ENCODE measurements at regions not wholly inside any gene's neighbourhood (a gene's known extent, or its start where the extent isn't known, plus 50 kb on each side); places are given as distances from the start of the nearest gene placed in this dataset.

- Histone ChIP-seq H3K9ac (ENCODE audit: insufficient read depth, low read length) (no peak overlapping the region), H3K4me3 (replicated peaks in 1 of 4; ENCODE audit: control extremely low read depth in 1 of 4, insufficient read depth in 1 of 4, low read depth in 3 of 4, low read length in 4 of 4) (no peak overlapping the region), H3K27ac (ENCODE audit: insufficient read depth, low read length) (no peak overlapping the region), H2AFZ (ENCODE audit: low read length) (no peak overlapping the region), H4K20me1 (ENCODE audit: control insufficient read depth, extremely low read depth, insufficient read depth, low read length) (no peaks in the 10 kb centered on the region), H3K9me3 (ENCODE audit: control insufficient read depth, insufficient read depth, low read depth, low read length) (no peaks in the 10 kb centered on the region), H3K4me2 (ENCODE audit: extremely low read depth, insufficient read depth, low read length) (no peak overlapping the region), H3K79me2 (ENCODE audit: control insufficient read depth, insufficient read depth, low read length) (no peaks in the 10 kb centered on the region), H3K4me1 (ENCODE audit: control insufficient read depth, extremely low read depth, insufficient read depth, low read length) (no peaks in the 10 kb centered on the region), H3K36me3 (ENCODE audit: control insufficient read depth, insufficient read depth, low read length) (no peaks in the 10 kb centered on the region), H3K27me3 (ENCODE audit: control insufficient read depth, insufficient read depth, low read length) (no peaks in the 10 kb centered on the region)
- no peak for TF ChIP-seq CTCF (conservative IDR thresholded peaks at IDR 0.05 in 1 of 2, IDR thresholded peaks at IDR 0.05 in 1 of 2; ENCODE audit: low read depth in 1 of 2, low read length in 2 of 2)
- TF ChIP-seq EZH2 (IDR thresholded peaks at IDR 0.05; ENCODE audit: low read length, missing control alignments): no peak
- DNase-seq (ENCODE audit: low read depth in 2 of 2): no peak
Observed at GRCh38 chr2:77604953-77605929, 83.1 kb upstream of the LRRTM4 start.

- Histone ChIP-seq H4K20me1 (ENCODE audit: control insufficient read depth, extremely low read depth, insufficient read depth, low read length) (no peaks in the 10 kb centered on the region), H3K27ac (ENCODE audit: insufficient read depth, low read length) (no peak overlapping the region), H3K79me2 (ENCODE audit: control insufficient read depth, insufficient read depth, low read length) (no peaks in the 10 kb centered on the region), H3K9ac (ENCODE audit: insufficient read depth, low read length) (no peak overlapping the region), H2AFZ (ENCODE audit: low read length) (no peak overlapping the region), H3K4me2 (ENCODE audit: extremely low read depth, insufficient read depth, low read length) (no peak overlapping the region), H3K9me3 (ENCODE audit: control insufficient read depth, insufficient read depth, low read depth, low read length) (no peaks in the 10 kb centered on the region), H3K27me3 (ENCODE audit: control insufficient read depth, insufficient read depth, low read length) (no peaks in the 10 kb centered on the region), H3K36me3 (ENCODE audit: control insufficient read depth, insufficient read depth, low read length) (no peaks in the 10 kb centered on the region), H3K4me3 (replicated peaks in 1 of 4; ENCODE audit: control extremely low read depth in 1 of 4, insufficient read depth in 1 of 4, low read depth in 3 of 4, low read length in 4 of 4) (no peak overlapping the region), H3K4me1 (ENCODE audit: control insufficient read depth, extremely low read depth, insufficient read depth, low read length) (no peaks in the 10 kb centered on the region)
- DNase-seq (ENCODE audit: low read depth in 2 of 2): no peak
- TF ChIP-seq CTCF (conservative IDR thresholded peaks at IDR 0.05 in 1 of 2, IDR thresholded peaks at IDR 0.05 in 1 of 2; ENCODE audit: low read depth in 1 of 2, low read length in 2 of 2): no peak
- no peak for TF ChIP-seq EZH2 (IDR thresholded peaks at IDR 0.05; ENCODE audit: low read length, missing control alignments)
Observed at GRCh38 chr2:77608510-77608909, 86.3 kb upstream of the LRRTM4 start.

- no peak for DNase-seq (ENCODE audit: low read depth in 2 of 2)
- no peaks in the 10 kb centered on the region for H3K79me2 ChIP-seq (ENCODE audit: control insufficient read depth, insufficient read depth, low read length)
- no peaks in the 10 kb centered on the region for H3K4me1 ChIP-seq (ENCODE audit: control insufficient read depth, extremely low read depth, insufficient read depth, low read length)
- TF ChIP-seq CTCF (conservative IDR thresholded peaks at IDR 0.05 in 1 of 2, IDR thresholded peaks at IDR 0.05 in 1 of 2; ENCODE audit: low read depth in 1 of 2, low read length in 2 of 2): no peak
- H3K9me3 ChIP-seq (ENCODE audit: control insufficient read depth, insufficient read depth, low read depth, low read length): no peaks in the 10 kb centered on the region
- no peaks in the 10 kb centered on the region for H3K36me3 ChIP-seq (ENCODE audit: control insufficient read depth, insufficient read depth, low read length)
- no peak overlapping the region for H2AFZ ChIP-seq (ENCODE audit: low read length)
- no peaks in the 10 kb centered on the region for H3K27me3 ChIP-seq (ENCODE audit: control insufficient read depth, insufficient read depth, low read length)
- no peak overlapping the region for H3K4me3 ChIP-seq (replicated peaks in 1 of 4; ENCODE audit: control extremely low read depth in 1 of 4, insufficient read depth in 1 of 4, low read depth in 3 of 4, low read length in 4 of 4)
- H3K4me2 ChIP-seq (ENCODE audit: extremely low read depth, insufficient read depth, low read length): no peak overlapping the region
- no peak overlapping the region for H3K9ac ChIP-seq (ENCODE audit: insufficient read depth, low read length)
- H3K27ac ChIP-seq (ENCODE audit: insufficient read depth, low read length): no peak overlapping the region
- no peaks in the 10 kb centered on the region for H4K20me1 ChIP-seq (ENCODE audit: control insufficient read depth, extremely low read depth, insufficient read depth, low read length)
Observed at GRCh38 chr2:77629539-77629938, 107.4 kb upstream of the LRRTM4 start.
